ENCODE measurements at regions not wholly inside any gene's neighbourhood (a gene's known extent, or its start where the extent isn't known, plus 50 kb on each side); places are given as distances from the start of the nearest gene placed in this dataset.
A peak's percentile ranks its signal among the peaks of the same experiment; 100 is the strongest.

GRCh38 chr2:16774980-16775898 lies 109.6 kb upstream of the CYRIA start:
- TF ChIP-seq EP300 (IDR thresholded peaks at IDR 0.05; ENCODE audit: borderline replicate concordance in 1 of 2, low read depth in 1 of 2, low read length in 1 of 2) = peak in 1 of 2 experiments; percentile 15; a peak in 1 of 4 replicates
- peak; percentile 67; the same call in 1 of the 2 replicates for TF ChIP-seq SMC3 (IDR thresholded peaks at IDR 0.05; ENCODE audit: low read depth, low read length)
- peak; percentile 88 for TF ChIP-seq RAD21 (IDR thresholded peaks at IDR 0.05; ENCODE audit: low read length)
- TF ChIP-seq TCF12 (IDR thresholded peaks at IDR 0.05) = no peak
- DNase-seq = peak; percentile 60
- Histone ChIP-seq H3K9me2 (no peaks in the 10 kb centered on the region), H3F3A (replicated peaks; ENCODE audit: insufficient read depth) (no peaks in the 10 kb centered on the region), H3K27me3 (ENCODE audit: insufficient read depth) (no peaks in the 10 kb centered on the region), H4K20me1 (ENCODE audit: insufficient read depth) (no peaks in the 10 kb centered on the region), H2AFZ (ENCODE audit: low read depth) (no peak overlapping the region), H3K4me3 (ENCODE audit: low read depth in 2 of 2, low read length in 1 of 2) (no peak overlapping the region; a peak in 1 of 4 replicates), H3K79me2 (ENCODE audit: insufficient read depth) (no peaks in the 10 kb centered on the region), H3K36me3 (replicated peaks in 1 of 2; ENCODE audit: control insufficient read depth in 1 of 2, insufficient read depth in 2 of 2, low read length in 1 of 2) (no peaks in the 10 kb centered on the region), H3K9ac (no peak overlapping the region), H3K27ac (ENCODE audit: low read depth in 2 of 2, low read length in 1 of 2) (no peak overlapping the region), H3K4me1 (ENCODE audit: control insufficient read depth in 1 of 2, insufficient read depth in 2 of 2, low read depth in 1 of 2, low read length in 1 of 2) (peaks cover 0 to 5% of the 10 kb centered on the region in 2 experiments; a peak in 1 of 4 replicates), H3K9me3 (no peaks in the 10 kb centered on the region), H3K4me2 (no peak overlapping the region)
- CTCF ChIA-PET = interaction anchor here (0.6 to 11.0 kb wide), 49 partner anchors 12 to 914 kb away, joined by 3 to 311 read pairs (median 4); partner anchors contain the start of gene VSNL1
- POLR2A ChIA-PET = interaction anchor here (0.8 to 1.9 kb wide), 5 partner anchors 254 to 870 kb away, joined by 3 to 5 read pairs (median 3); no protein-coding TSS in a partner anchor
- WGBS (ENCODE audit: low lambda C conversion rate) = 52% methylated on average over 16 of the region's 16 CpGs

DNA sequence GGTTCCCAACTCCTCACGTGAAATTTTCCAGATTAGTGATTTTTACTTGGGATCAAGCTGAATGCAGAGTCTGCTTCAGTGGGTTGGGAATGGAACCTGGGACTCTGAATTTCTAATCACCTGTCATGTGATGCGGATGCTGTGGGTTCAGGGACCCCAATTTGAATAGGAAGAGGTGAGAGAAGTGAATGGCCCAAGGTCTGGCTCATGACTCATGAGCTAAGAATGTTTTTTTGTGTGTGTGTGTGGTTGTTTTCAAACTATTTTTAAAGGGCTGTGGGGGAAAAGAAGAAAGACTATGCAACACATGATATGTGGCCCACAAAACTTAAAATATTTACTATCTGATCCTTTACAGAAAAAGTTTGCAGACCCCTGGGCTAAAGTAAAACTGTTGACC lies 108.5 kb upstream of the CYRIA start:
- 32% methylated on average over 2 of the region's 2 CpGs for WGBS (ENCODE audit: low lambda C conversion rate)
- no peak for DNase-seq
- H3K9ac ChIP-seq = no peak overlapping the region
- TF ChIP-seq CTCF (IDR thresholded peaks at IDR 0.05) (no peak), MXI1 (IDR thresholded peaks at IDR 0.05; ENCODE audit: low read depth, low read length) (no peak), FOXM1 (IDR thresholded peaks at IDR 0.05; ENCODE audit: low read depth) (no peak), ZBTB33 (IDR thresholded peaks at IDR 0.05; ENCODE audit: borderline replicate concordance, low read depth) (no peak), RXRA (IDR thresholded peaks at IDR 0.05; ENCODE audit: borderline replicate concordance, low read depth) (no peak), ELF1 (IDR thresholded peaks at IDR 0.05) (no peak), IRF3 (IDR thresholded peaks at IDR 0.05; ENCODE audit: low read depth, low read length) (no peak), MEF2A (IDR thresholded peaks at IDR 0.05; ENCODE audit: borderline replicate concordance, low read depth) (no peak), NRF1 (IDR thresholded peaks at IDR 0.05; ENCODE audit: low read depth, low read length) (no peak), MAX (IDR thresholded peaks at IDR 0.05; ENCODE audit: low read depth) (no peak), RAD21 (IDR thresholded peaks at IDR 0.05; ENCODE audit: low read length) (no peak), TAF1 (IDR thresholded peaks at IDR 0.05; ENCODE audit: borderline replicate concordance, low read depth, low read length) (no peak), FOXJ3 (CRISPR knock-in tag; IDR thresholded peaks at IDR 0.05) (no peak)
- TF ChIP-seq, protein P1, sequence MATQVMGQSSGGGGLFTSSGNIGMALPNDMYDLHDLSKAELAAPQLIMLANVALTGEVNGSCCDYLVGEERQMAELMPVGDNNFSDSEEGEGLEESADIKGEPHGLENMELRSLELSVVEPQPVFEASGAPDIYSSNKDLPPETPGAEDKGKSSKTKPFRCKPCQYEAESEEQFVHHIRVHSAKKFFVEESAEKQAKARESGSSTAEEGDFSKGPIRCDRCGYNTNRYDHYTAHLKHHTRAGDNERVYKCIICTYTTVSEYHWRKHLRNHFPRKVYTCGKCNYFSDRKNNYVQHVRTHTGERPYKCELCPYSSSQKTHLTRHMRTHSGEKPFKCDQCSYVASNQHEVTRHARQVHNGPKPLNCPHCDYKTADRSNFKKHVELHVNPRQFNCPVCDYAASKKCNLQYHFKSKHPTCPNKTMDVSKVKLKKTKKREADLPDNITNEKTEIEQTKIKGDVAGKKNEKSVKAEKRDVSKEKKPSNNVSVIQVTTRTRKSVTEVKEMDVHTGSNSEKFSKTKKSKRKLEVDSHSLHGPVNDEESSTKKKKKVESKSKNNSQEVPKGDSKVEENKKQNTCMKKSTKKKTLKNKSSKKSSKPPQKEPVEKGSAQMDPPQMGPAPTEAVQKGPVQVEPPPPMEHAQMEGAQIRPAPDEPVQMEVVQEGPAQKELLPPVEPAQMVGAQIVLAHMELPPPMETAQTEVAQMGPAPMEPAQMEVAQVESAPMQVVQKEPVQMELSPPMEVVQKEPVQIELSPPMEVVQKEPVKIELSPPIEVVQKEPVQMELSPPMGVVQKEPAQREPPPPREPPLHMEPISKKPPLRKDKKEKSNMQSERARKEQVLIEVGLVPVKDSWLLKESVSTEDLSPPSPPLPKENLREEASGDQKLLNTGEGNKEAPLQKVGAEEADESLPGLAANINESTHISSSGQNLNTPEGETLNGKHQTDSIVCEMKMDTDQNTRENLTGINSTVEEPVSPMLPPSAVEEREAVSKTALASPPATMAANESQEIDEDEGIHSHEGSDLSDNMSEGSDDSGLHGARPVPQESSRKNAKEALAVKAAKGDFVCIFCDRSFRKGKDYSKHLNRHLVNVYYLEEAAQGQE (IDR thresholded peaks at IDR 0.05; ENCODE audit: low read depth, low read length) = no peak

More for the DNA sequence above, 108.5 kb upstream of the CYRIA start:
- Histone ChIP-seq H3F3A (replicated peaks; ENCODE audit: insufficient read depth) (no peaks in the 10 kb centered on the region), H3K27ac (ENCODE audit: low read depth in 2 of 2, low read length in 1 of 2) (no peak overlapping the region), H3K79me2 (ENCODE audit: insufficient read depth) (no peaks in the 10 kb centered on the region), H3K36me3 (replicated peaks in 1 of 2; ENCODE audit: control insufficient read depth in 1 of 2, insufficient read depth in 2 of 2, low read length in 1 of 2) (no peaks in the 10 kb centered on the region), H4K20me1 (ENCODE audit: insufficient read depth) (no peaks in the 10 kb centered on the region), H3K27me3 (ENCODE audit: insufficient read depth) (no peaks in the 10 kb centered on the region), H3K9me2 (no peaks in the 10 kb centered on the region), H3K4me3 (ENCODE audit: low read depth in 2 of 2, low read length in 1 of 2) (no peak overlapping the region), H3K9me3 (no peaks in the 10 kb centered on the region), H2AFZ (ENCODE audit: low read depth) (no peak overlapping the region), H3K4me1 (ENCODE audit: control insufficient read depth in 1 of 2, insufficient read depth in 2 of 2, low read depth in 1 of 2, low read length in 1 of 2) (peaks cover 0 to 5% of the 10 kb centered on the region in 2 experiments; a peak in 1 of 4 replicates), H3K4me2 (no peak overlapping the region)
- CTCF ChIA-PET = interaction anchor here (0.7 to 11.0 kb wide), 54 partner anchors 8 to 959 kb away, joined by 3 to 311 read pairs (median 5); partner anchors contain the start of gene VSNL1
- POLR2A ChIA-PET = no interaction called here
